HepG2 (cell line): ENCODE measurements at regions not wholly inside any gene's neighbourhood (a gene's known extent, or its start where the extent isn't known, plus 50 kb on each side); places are given as distances from the start of the nearest gene placed in this dataset.

Experiments
- ATAC-seq: fragments of 200-7000 bp; cut with Tn5 transposase; 3 replicates; pipeline ENCODE4 v1.9.1; 2020; ENCODE audit warnings: mild to moderate bottlenecking, moderate library complexity
- BruUV-seq: library from RNA; stranded (reverse); fragments of 400-500 nt; replicated peaks from 2 replicates; lab custom pipeline; 2021; lab: Mats Ljungman, UMichigan
- CTCF ChIA-PET: fragments of 300-600 bp; formaldehyde crosslinking; extraction: SDS; loops from one replicate; lab custom pipeline; 2021; ENCODE audit warnings: low total read pairs, inconsistent platforms, low intra/inter-chr PET ratio; lab: Yijun Ruan, JAX
- POLR2A ChIA-PET: fragments of 350-600 bp; sonication (Branson Sonifier 250); formaldehyde crosslinking; loops from one replicate; lab custom pipeline; 2020; ENCODE audit warnings: antibody characterized with exemption, inconsistent platforms; lab: Yijun Ruan, JAX
- DNase-seq: peaks from one replicate; pipeline ENCODE4 v3.0.0-alpha.2; 2015; ENCODE audit warnings: low spot score
- FAIRE-seq: peaks from 3 replicates; lab custom pipeline; 2011; peaks lifted over from hg19 to GRCh38; lab: Jason Lieb, UNC
- H2AFZ ChIP-seq: one replicate; pipeline ENCODE4 v1.6.1; 2011; ENCODE audit warnings: low read length, inconsistent platforms
- H3K27ac ChIP-seq: fragments of 300-600 bp; 3 replicates; pipeline ENCODE4 v1.8.0; 2011; ENCODE audit warnings: mixed run types, mild to moderate bottlenecking, mixed read lengths, low read length, inconsistent platforms; ENCODE audit not compliant: insufficient read depth; ENCODE audit errors: extremely low read length
- H3K27me3 ChIP-seq, 2 experiments: fragments of 200-600 bp in 1 of 2; 2 replicates in 1 of 2; 3 replicates in 1 of 2; pipeline versions ENCODE4 v1.6.0 to v1.8.0; 2011; ENCODE audit warnings: low read length in 2 of 2, mild to moderate bottlenecking in 2 of 2, moderate library complexity in 2 of 2, inconsistent platforms in 1 of 2; ENCODE audit not compliant: insufficient read depth in 2 of 2, control insufficient read depth in 1 of 2
- H3K36me3 ChIP-seq, 2 experiments: fragments of 200-600 bp in 1 of 2; replicated peaks in 1 of 2; 2 replicates in 1 of 2; 3 replicates in 1 of 2; pipeline versions ENCODE4 v1.5.1 to v1.8.0; 2011; ENCODE audit warnings: low read length in 2 of 2, inconsistent platforms in 1 of 2; ENCODE audit not compliant: insufficient read depth in 2 of 2, control insufficient read depth in 1 of 2
- H3K4me1 ChIP-seq: 2 replicates; pipeline ENCODE4 v1.5.1; 2012; ENCODE audit warnings: low read length, inconsistent platforms; ENCODE audit not compliant: insufficient read depth
- H3K4me2 ChIP-seq: 2 replicates; pipeline ENCODE4 v1.6.0; 2011; ENCODE audit warnings: low read depth, low read length, inconsistent platforms
- H3K4me3 ChIP-seq, 3 experiments: fragments of 200-600 bp in 1 of 3; sonication (generic), shearing (Covaris generic) in 1 of 3; replicated peaks in 1 of 3; 2 replicates each; pipeline ENCODE4 v1.5.1; 2011 to 2016; ENCODE audit warnings: low read length in 3 of 3, inconsistent platforms in 2 of 3, low read depth in 2 of 3, mild to moderate bottlenecking in 2 of 3, control low read depth in 1 of 3, mixed read lengths in 1 of 3; ENCODE audit not compliant: insufficient read depth in 1 of 3
- H3K79me2 ChIP-seq: one replicate; pipeline ENCODE4 v1.6.1; 2011; ENCODE audit warnings: low read length, inconsistent platforms; ENCODE audit not compliant: insufficient read depth
- H3K9ac ChIP-seq: 2 replicates; pipeline ENCODE4 v1.6.0; 2011; ENCODE audit warnings: mild to moderate bottlenecking, low read depth, low read length, inconsistent platforms; ENCODE audit not compliant: insufficient read depth
- H3K9me3 ChIP-seq: 2 replicates; pipeline ENCODE4 v1.5.1; 2012; ENCODE audit warnings: mild to moderate bottlenecking, low read length
- H4K20me1 ChIP-seq: 2 replicates; pipeline ENCODE4 v1.6.0; 2011; ENCODE audit warnings: inconsistent platforms, mild to moderate bottlenecking, low read length, moderate library complexity; ENCODE audit not compliant: insufficient read depth
- AKNA ChIP-seq: sonication (generic); formaldehyde crosslinking; IDR thresholded peaks from 2 replicates; pipeline ENCODE4 v1.4.0; 2020; ENCODE audit warnings: missing genetic modification reagents, borderline replicate concordance
- ATF4 ChIP-seq, 2 experiments: fragments of 450-650 bp in 1 of 2; sonication (generic) in 1 of 2; formaldehyde crosslinking; IDR thresholded peaks; 2 replicates each; pipeline versions ENCODE4 v1.5.0 to v1.8.0; 2020 to 2022; ENCODE audit warnings: mild to moderate bottlenecking in 1 of 2, missing genetic modification reagents in 1 of 2
- CBX1 ChIP-seq: IDR thresholded peaks from one replicate; pipeline ENCODE4 v1.6.1; 2016; ENCODE audit warnings: antibody characterized with exemption, low read depth
- KAT2B ChIP-seq: fragments of 150-350 bp; IDR thresholded peaks from 2 replicates; pipeline ENCODE4 v1.6.1; 2014; ENCODE audit warnings: low read depth, low read length, borderline replicate concordance
- MEIS1 ChIP-seq: sonication (generic); formaldehyde crosslinking; IDR thresholded peaks from 2 replicates; pipeline ENCODE4 v1.9.0; 2021; ENCODE audit warnings: mild to moderate bottlenecking, missing genetic modification reagents, moderate library complexity, borderline replicate concordance
- SIN3B ChIP-seq: fragments of 150-350 bp; IDR thresholded peaks from 2 replicates; pipeline ENCODE4 v1.6.1; 2014; ENCODE audit warnings: low read length
- SKI ChIP-seq: fragments of 450-650 bp; IDR thresholded peaks from one replicate; pipeline ENCODE4 v1.6.1; 2018; ENCODE audit warnings: mild to moderate bottlenecking; ENCODE audit not compliant: partially characterized antibody
- ZFX ChIP-seq: sonication (generic); formaldehyde crosslinking; IDR thresholded peaks from 2 replicates; pipeline ENCODE4 v1.4.0; 2020; ENCODE audit warnings: mild to moderate bottlenecking, low read depth, missing genetic modification reagents, moderate library complexity
- ZIK1 ChIP-seq: sonication (generic); formaldehyde crosslinking; IDR thresholded peaks from 2 replicates; pipeline ENCODE4 v1.5.0; 2020; ENCODE audit warnings: mild to moderate bottlenecking, low read depth, missing genetic modification reagents, borderline replicate concordance
- ZNF281 ChIP-seq: sonication (generic); formaldehyde crosslinking; IDR thresholded peaks from 2 replicates; pipeline ENCODE4 v1.4.0; 2020; ENCODE audit warnings: missing genetic modification reagents, borderline replicate concordance
- WGBS: methylation state at CpG from one replicate; pipeline ENCODE4 v1.1.6; 2017; ENCODE audit warnings: low lambda C conversion rate; 5-methylcytosine and 5-hydroxymethylcytosine counted together
- in situ Hi-C: cut with HindIII; loops from 2 replicates; pipeline ENCODE4 v1.10.0; 2017; ENCODE audit warnings: low pct_unique_long_range_greater_than_20kb; ENCODE audit not compliant: extremely low pct_ligation_motif_present
- intact Hi-C: fragments of 100-400 bp; cut with micrococcal nuclease; formaldehyde crosslinking; loops from one replicate; pipeline ENCODE4 v1.10.0; 2022; ENCODE audit not compliant: unreplicated experiment

- no peak for TF ChIP-seq ZNF281 (CRISPR knock-in tag)
- TF ChIP-seq, all 625 proteins: peak for 0
These were observed 202.7 kb upstream of the TOPAZ1 start (continued) for GRCh38 chr3:44039006-44039405.

- CTCF ChIA-PET = no interaction called here
- intact Hi-C loops (no loop called here), in situ Hi-C loops (no loop called here)
- no peaks in the 10 kb centered on the region for H3K4me1 ChIP-seq
- H3K4me2 ChIP-seq = no peak overlapping the region
- H3K9me3 ChIP-seq = no peaks in the 10 kb centered on the region
- no peaks in the 10 kb centered on the region for H3K36me3 ChIP-seq
- BruUV-seq = no TSS peak
- no peak overlapping the region for H2AFZ ChIP-seq
- FAIRE-seq (no peak), ATAC-seq (no peak), DNase-seq (no peak)
- H3K27ac ChIP-seq = no peak overlapping the region
- no peaks in the 10 kb centered on the region for H3K79me2 ChIP-seq
- POLR2A ChIA-PET = no interaction called here
- H3K27me3 ChIP-seq = peaks cover 2 to 15% of the 10 kb centered on the region in 2 experiments; a peak in 2 of 5 replicates
- H4K20me1 ChIP-seq = no peaks in the 10 kb centered on the region
- TF ChIP-seq KAT2B (no peak), SKI (no peak), AKNA (CRISPR knock-in tag) (no peak), SIN3B (no peak), ATF4 (CRISPR knock-in tag; IDR thresholded peaks at IDR 0.05) (no peak), MEIS1 (CRISPR knock-in tag) (no peak), ZFX (CRISPR knock-in tag) (no peak), ZIK1 (CRISPR knock-in tag) (no peak), CBX1 (no peak)
- H3K9ac ChIP-seq = no peak overlapping the region
- 23% methylated on average over 4 of the region's 4 CpGs for WGBS
- H3K4me3 ChIP-seq = no peak overlapping the region
These were observed 200.0 kb upstream of the TOPAZ1 start for GRCh38 chr3:44041726-44042125.
